Fibroblast of the aortic adventitia (primary cell): ENCODE measurements at regions not wholly inside any gene's neighbourhood (a gene's known extent, or its start where the extent isn't known, plus 50 kb on each side); places are given as distances from the start of the nearest gene placed in this dataset.

Source experiments
- DNase-seq: peaks from one replicate; pipeline ENCODE4 v3.0.0-alpha.2; 2010; ENCODE audit warnings: low read depth
- H3K4me3 ChIP-seq: 2 replicates; pipeline ENCODE4 v1.5.1; 2011; ENCODE audit warnings: low read depth, mild to moderate bottlenecking, control low read depth, low read length, moderate library complexity
- CTCF ChIP-seq: IDR thresholded peaks from 2 replicates; pipeline ENCODE4 v1.5.1; 2011; ENCODE audit warnings: mild to moderate bottlenecking, low read length, control low read depth, inconsistent platforms; ENCODE audit not compliant: insufficient read depth

DNA sequence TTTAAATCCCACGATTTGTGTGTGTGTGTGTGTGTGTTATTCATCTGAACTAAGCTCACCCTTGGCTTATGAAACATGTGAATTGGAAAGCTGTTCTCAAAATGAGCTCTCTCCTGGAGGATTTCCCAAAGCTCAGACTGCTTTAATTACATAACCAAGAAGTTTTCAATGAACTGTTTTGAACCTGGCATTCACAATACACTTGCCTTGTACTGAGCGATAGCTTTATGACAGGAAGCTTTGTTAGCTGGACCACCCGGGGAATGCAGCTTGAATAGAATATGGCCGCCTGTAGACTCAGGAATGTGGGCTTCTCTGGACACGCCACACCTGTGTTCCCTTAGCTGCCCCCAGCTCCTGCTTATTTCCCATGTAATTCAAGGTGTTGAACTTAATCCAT is 71.4 kb upstream of the PREP start:
- no peak for TF ChIP-seq CTCF
- DNase-seq, result peak; percentile 77
- H3K4me3 ChIP-seq, result no peak overlapping the region

- no peak for DNase-seq
- H3K4me3 ChIP-seq, result no peak overlapping the region
- no peak for TF ChIP-seq CTCF
Measured at GRCh38 chr6:105469946-105470345, 67.1 kb upstream of the PREP start.

GRCh38 chr6:105468850-105469249 is 66.0 kb upstream of the PREP start:
- no peak for TF ChIP-seq CTCF
- no peak for DNase-seq
- H3K4me3 ChIP-seq, result no peak overlapping the region

GRCh38 chr6:105460860-105461259 is 58.0 kb upstream of the PREP start:
- H3K4me3 ChIP-seq, result no peak overlapping the region
- TF ChIP-seq CTCF, result no peak
- no peak for DNase-seq

GRCh38 chr6:105459864-105460263 is 57.0 kb upstream of the PREP start:
- no peak overlapping the region for H3K4me3 ChIP-seq
- TF ChIP-seq CTCF, result no peak
- DNase-seq, result peak; percentile 80

DNA sequence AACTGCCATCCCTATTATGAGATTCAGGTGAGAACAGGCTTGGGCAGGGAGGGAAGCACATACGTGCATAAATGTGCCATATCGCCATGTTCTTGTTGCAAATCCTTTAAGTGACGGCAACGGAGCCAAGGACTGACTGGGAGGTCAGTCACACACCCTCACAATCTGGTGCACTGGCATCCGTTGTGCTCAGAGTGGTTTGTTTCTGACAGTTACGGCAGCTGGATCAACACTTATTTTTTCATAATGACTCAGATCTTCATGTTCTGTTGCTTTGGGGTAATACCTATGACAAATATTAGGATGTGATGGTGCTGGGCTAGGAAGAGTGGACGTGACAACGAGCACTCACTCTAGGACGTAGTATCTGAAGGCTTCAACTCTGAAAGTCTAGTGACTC is 56.2 kb upstream of the PREP start:
- DNase-seq, result peak; percentile 18
- H3K4me3 ChIP-seq, result no peak overlapping the region
- TF ChIP-seq CTCF, result no peak

DNA sequence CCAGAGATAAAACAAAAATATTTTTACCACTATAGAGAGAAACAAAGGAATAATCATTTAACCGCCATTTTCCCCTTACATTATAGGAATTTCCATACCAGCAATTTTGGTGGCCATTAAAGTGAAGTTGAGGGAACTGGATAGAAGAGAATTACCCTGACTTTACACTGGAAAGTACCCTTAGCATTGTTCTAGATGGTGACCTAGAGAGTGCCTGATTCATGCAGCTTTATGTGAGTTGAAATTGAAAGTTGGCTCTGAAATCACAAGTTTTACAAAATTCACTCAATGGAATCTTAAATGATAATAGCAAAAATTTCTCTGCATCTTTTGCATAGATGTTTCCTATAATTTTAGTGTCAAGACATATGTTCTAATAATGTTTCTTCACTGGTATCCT is 55.7 kb upstream of the PREP start:
- peak; percentile 47 for DNase-seq
- H3K4me3 ChIP-seq, result no peak overlapping the region
- no peak for TF ChIP-seq CTCF
